ENCODE measurements at regions not wholly inside any gene's neighbourhood (a gene's known extent, or its start where the extent isn't known, plus 50 kb on each side); places are given as distances from the start of the nearest gene placed in this dataset.

- H3K4me2 ChIP-seq, result no peak overlapping the region
Measured at GRCh38 chr18:34108206-34108605, 116.5 kb downstream of the NOL4 start.

GRCh38 chr18:34098109-34098508 lies 126.6 kb downstream of the NOL4 start:
- H3K4me1 ChIP-seq (ENCODE audit: low read depth, poor library complexity, severe bottlenecking), result no peaks in the 10 kb centered on the region
- H3K79me2 ChIP-seq (ENCODE audit: insufficient read depth, low read depth), result no peaks in the 10 kb centered on the region
- no peak overlapping the region for H3K4me2 ChIP-seq
- H3K9ac ChIP-seq, result no peak overlapping the region
- H4K20me1 ChIP-seq (ENCODE audit: insufficient read depth), result no peaks in the 10 kb centered on the region
- no peaks in the 10 kb centered on the region; the same call in 1 of the 2 replicates for H3K36me3 ChIP-seq (ENCODE audit: insufficient read depth)
- TF ChIP-seq CTCF (conservative IDR thresholded peaks at IDR 0.05; ENCODE audit: low read depth, low read length), result no peak
- H3K4me3 ChIP-seq (IDR thresholded peaks at IDR 0.05; ENCODE audit: insufficient read depth, low read depth, low read length), result no peak overlapping the region
- no peak overlapping the region for H2AFZ ChIP-seq (ENCODE audit: low read depth)
- no peak overlapping the region for H3K27ac ChIP-seq
- no peaks in the 10 kb centered on the region for H3K27me3 ChIP-seq (ENCODE audit: insufficient read depth, low read depth)

More at GRCh38 chr18:34108206-34108605, 116.5 kb downstream of the NOL4 start:
- Histone ChIP-seq H2AFZ (ENCODE audit: low read depth) (no peak overlapping the region), H3K9ac (no peak overlapping the region), H3K4me3 (IDR thresholded peaks at IDR 0.05; ENCODE audit: insufficient read depth, low read depth, low read length) (no peak overlapping the region), H3K36me3 (ENCODE audit: insufficient read depth) (no peaks in the 10 kb centered on the region), H4K20me1 (ENCODE audit: insufficient read depth) (no peaks in the 10 kb centered on the region), H3K27ac (no peak overlapping the region), H3K4me1 (ENCODE audit: low read depth, poor library complexity, severe bottlenecking) (no peaks in the 10 kb centered on the region), H3K79me2 (ENCODE audit: insufficient read depth, low read depth) (no peaks in the 10 kb centered on the region), H3K27me3 (ENCODE audit: insufficient read depth, low read depth) (no peaks in the 10 kb centered on the region)
- no peak for TF ChIP-seq CTCF (conservative IDR thresholded peaks at IDR 0.05; ENCODE audit: low read depth, low read length)

- H3K79me2 ChIP-seq (ENCODE audit: insufficient read depth, low read depth), result no peaks in the 10 kb centered on the region
- no peaks in the 10 kb centered on the region for H3K4me1 ChIP-seq (ENCODE audit: low read depth, poor library complexity, severe bottlenecking)
- no peaks in the 10 kb centered on the region for H4K20me1 ChIP-seq (ENCODE audit: insufficient read depth)
- no peaks in the 10 kb centered on the region; the same call in 1 of the 2 replicates for H3K36me3 ChIP-seq (ENCODE audit: insufficient read depth)
- no peaks in the 10 kb centered on the region for H3K27me3 ChIP-seq (ENCODE audit: insufficient read depth, low read depth)
- H2AFZ ChIP-seq (ENCODE audit: low read depth), result no peak overlapping the region
- no peak overlapping the region for H3K4me2 ChIP-seq
- TF ChIP-seq CTCF (conservative IDR thresholded peaks at IDR 0.05; ENCODE audit: low read depth, low read length), result no peak
- no peak overlapping the region for H3K27ac ChIP-seq
- no peak overlapping the region for H3K9ac ChIP-seq
- H3K4me3 ChIP-seq (IDR thresholded peaks at IDR 0.05; ENCODE audit: insufficient read depth, low read depth, low read length), result no peak overlapping the region
Measured at GRCh38 chr18:34097312-34097711, 127.4 kb downstream of the NOL4 start.

- H3K4me3 ChIP-seq (IDR thresholded peaks at IDR 0.05; ENCODE audit: insufficient read depth, low read depth, low read length), result no peak overlapping the region
- H3K9ac ChIP-seq, result no peak overlapping the region
- H2AFZ ChIP-seq (ENCODE audit: low read depth), result no peak overlapping the region
- H4K20me1 ChIP-seq (ENCODE audit: insufficient read depth), result no peaks in the 10 kb centered on the region
- no peaks in the 10 kb centered on the region for H3K36me3 ChIP-seq (ENCODE audit: insufficient read depth)
- no peaks in the 10 kb centered on the region for H3K79me2 ChIP-seq (ENCODE audit: insufficient read depth, low read depth)
- no peak overlapping the region for H3K27ac ChIP-seq
- no peak for TF ChIP-seq CTCF (conservative IDR thresholded peaks at IDR 0.05; ENCODE audit: low read depth, low read length)
- no peaks in the 10 kb centered on the region for H3K27me3 ChIP-seq (ENCODE audit: insufficient read depth, low read depth)
- no peak overlapping the region for H3K4me2 ChIP-seq
- H3K4me1 ChIP-seq (ENCODE audit: low read depth, poor library complexity, severe bottlenecking), result no peaks in the 10 kb centered on the region
Measured at GRCh38 chr18:34094148-34094547, 130.6 kb downstream of the NOL4 start.

All from KMS-11 (cell line).